Fibroblast of mammary gland (primary cell): ENCODE measurements at regions not wholly inside any gene's neighbourhood (a gene's known extent, or its start where the extent isn't known, plus 50 kb on each side); places are given as distances from the start of the nearest gene placed in this dataset.

ENCODE experiments used
- DNase-seq: peaks from one replicate; pipeline ENCODE4 v3.0.0-alpha.2; 2010; ENCODE audit warnings: low read depth
- H3K4me3 ChIP-seq: 2 replicates; pipeline ENCODE4 v1.5.1; 2011; ENCODE audit warnings: low read depth, mild to moderate bottlenecking, low read length, moderate library complexity; ENCODE audit not compliant: control insufficient read depth
- CTCF ChIP-seq: conservative IDR thresholded peaks from 2 replicates; pipeline ENCODE4 v1.5.1; 2011; ENCODE audit warnings: low read depth, low read length, inconsistent platforms; ENCODE audit not compliant: control insufficient read depth, insufficient read depth

GRCh38 chr2:12495247-12495868 is 221.4 kb upstream of the TRIB2 start:
- DNase-seq = no peak
- H3K4me3 ChIP-seq = no peak overlapping the region
- TF ChIP-seq CTCF = no peak

DNA sequence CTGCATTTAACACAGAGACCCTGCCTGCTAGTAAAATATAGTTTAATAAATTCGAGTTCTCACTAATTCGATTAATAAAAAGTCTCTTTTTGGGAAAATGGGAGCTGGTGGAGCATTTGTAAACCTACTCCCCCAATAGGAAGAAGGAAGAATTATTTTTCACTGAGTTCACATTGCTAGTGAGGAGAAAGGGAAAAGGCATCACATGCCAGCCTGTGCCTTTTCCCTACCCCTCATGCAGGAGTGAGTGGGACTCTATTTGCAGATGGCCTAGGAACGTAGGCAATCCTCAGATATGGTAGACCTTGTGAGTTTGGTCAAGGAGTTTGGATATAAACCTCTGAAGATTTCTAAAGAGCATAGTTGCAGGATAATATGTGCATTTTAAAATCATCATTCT is 218.4 kb upstream of the TRIB2 start:
- no peak for TF ChIP-seq CTCF
- DNase-seq = no peak
- no peak overlapping the region for H3K4me3 ChIP-seq

DNA sequence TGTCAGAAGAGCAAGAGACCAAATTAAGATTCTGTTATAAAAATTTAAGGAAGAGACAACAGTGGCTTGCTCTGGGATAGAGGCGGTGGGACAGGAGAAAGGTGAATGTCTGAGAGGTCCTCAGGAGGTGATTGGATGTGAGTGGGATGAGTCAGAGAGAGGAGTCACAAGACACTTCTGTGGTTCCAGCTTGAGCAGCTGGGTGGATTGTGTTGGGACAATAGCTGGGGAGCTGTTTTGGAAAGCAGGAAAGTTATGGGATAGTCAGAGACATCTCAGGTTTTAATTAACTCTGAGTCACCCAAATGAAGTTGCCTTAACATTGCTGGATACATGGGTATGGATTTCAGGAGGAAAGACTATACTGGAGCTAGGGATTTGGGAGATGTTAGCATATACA is 218.0 kb upstream of the TRIB2 start:
- DNase-seq = peak; percentile 87
- no peak overlapping the region for H3K4me3 ChIP-seq
- TF ChIP-seq CTCF = no peak

GRCh38 chr2:12500899-12501298 is 215.8 kb upstream of the TRIB2 start:
- no peak for TF ChIP-seq CTCF
- no peak overlapping the region for H3K4me3 ChIP-seq
- no peak for DNase-seq

GRCh38 chr2:12501469-12502158 is 215.1 kb upstream of the TRIB2 start:
- TF ChIP-seq CTCF = no peak
- peak; percentile 34 for DNase-seq
- H3K4me3 ChIP-seq = no peak overlapping the region

GRCh38 chr2:12502759-12503158 is 214.0 kb upstream of the TRIB2 start:
- TF ChIP-seq CTCF = no peak
- H3K4me3 ChIP-seq = no peak overlapping the region
- peak; percentile 83 for DNase-seq

- H3K4me3 ChIP-seq = no peak overlapping the region
- TF ChIP-seq CTCF = no peak
- DNase-seq = peak; percentile 42
Observed at GRCh38 chr2:12504443-12504842, 212.3 kb upstream of the TRIB2 start.
